Stomach (tissue), 8 donors: ENCODE measurements at regions not wholly inside any gene's neighbourhood (a gene's known extent, or its start where the extent isn't known, plus 50 kb on each side); places are given as distances from the start of the nearest gene placed in this dataset.

Source experiments
- DNase-seq, 2 donors: peaks; one replicate each; pipeline versions ENCODE4 v3.0.0 to v3.0.0-alpha.2; 2013 to 2019
- H3K27ac ChIP-seq, 5 donors: fragments of 200-600 bp in 4 of 5; sonication (generic) in 4 of 5; one replicate each; pipeline ENCODE4 v1.5.1; 2013 to 2019; ENCODE audit warnings: mild to moderate bottlenecking in 1 of 5, moderate library complexity in 1 of 5
- H3K27me3 ChIP-seq, 3 donors: fragments of 200-600 bp; sonication (generic); one replicate each; pipeline ENCODE4 v1.5.1; 2017 to 2019; ENCODE audit warnings: mixed run types in 1 of 3
- H3K36me3 ChIP-seq, 4 donors: fragments of 200-600 bp; sonication (generic); 1 replicate in 3 of 4; 2 replicates in 1 of 4; pipeline ENCODE4 v1.5.1; 2016 to 2019
- H3K4me1 ChIP-seq, 4 donors: fragments of 200-600 bp; sonication (generic); one replicate each; pipeline ENCODE4 v1.5.1; 2016 to 2019
- H3K4me3 ChIP-seq, 4 donors: fragments of 200-600 bp; sonication (generic) in 3 of 4; one replicate each; pipeline ENCODE4 v1.5.1; 2016 to 2019; ENCODE audit warnings: mild to moderate bottlenecking in 1 of 4
- H3K9me3 ChIP-seq, 4 donors: fragments of 200-600 bp; sonication (generic); one replicate each; pipeline ENCODE4 v1.5.1; 2016 to 2019
- EP300 ChIP-seq: sonication (generic); formaldehyde crosslinking; IDR thresholded peaks from one replicate; pipeline ENCODE4 v1.6.1; 2017; ENCODE audit warnings: antibody characterized with exemption
- POLR2A ChIP-seq, 4 donors: fragments of 450-650 bp; IDR thresholded peaks; one replicate each; pipeline ENCODE4 v1.6.1; 2016; ENCODE audit warnings: antibody characterized with exemption in 4 of 4, control low read depth in 2 of 4, mild to moderate bottlenecking in 1 of 4, moderate library complexity in 1 of 4
- POLR2AphosphoS5 ChIP-seq, 3 donors: sonication (generic); formaldehyde crosslinking; IDR thresholded peaks; one replicate each; pipeline ENCODE4 v1.6.1; 2016; ENCODE audit warnings: antibody characterized with exemption in 3 of 3
- WGBS, 5 donors: extraction: QIAGEN DNeasy Blood & Tissue Kit in 3 of 5; methylation state at CpG; one replicate each; pipeline versions ENCODE4 v1.1.5 to v1.1.7; 2013 to 2018; 5-methylcytosine and 5-hydroxymethylcytosine counted together
- intact Hi-C: fragments of 100-400 bp; cut with DNase I; formaldehyde crosslinking; loops from one replicate; pipeline ENCODE4 v1.15.1; 2023; ENCODE audit warnings: low total_unique reads
- TF ChIP-seq, protein P1 (sequence below), 7 experiments: fragments of 450-650 bp in 4 of 7; fragments of 200-600 bp in 3 of 7; sonication (generic) in 3 of 7; IDR thresholded peaks; one replicate each; pipeline ENCODE4 v1.5.1; 2016 to 2019; ENCODE audit warnings: antibody characterized with exemption in 7 of 7, control low read depth in 2 of 7, mild to moderate bottlenecking in 1 of 7
- donor health status: healthy with polysubstance abuse.
- donor health status: Bipolar disorder and iron deficiency.
- donor health status: healthy.

DNA sequence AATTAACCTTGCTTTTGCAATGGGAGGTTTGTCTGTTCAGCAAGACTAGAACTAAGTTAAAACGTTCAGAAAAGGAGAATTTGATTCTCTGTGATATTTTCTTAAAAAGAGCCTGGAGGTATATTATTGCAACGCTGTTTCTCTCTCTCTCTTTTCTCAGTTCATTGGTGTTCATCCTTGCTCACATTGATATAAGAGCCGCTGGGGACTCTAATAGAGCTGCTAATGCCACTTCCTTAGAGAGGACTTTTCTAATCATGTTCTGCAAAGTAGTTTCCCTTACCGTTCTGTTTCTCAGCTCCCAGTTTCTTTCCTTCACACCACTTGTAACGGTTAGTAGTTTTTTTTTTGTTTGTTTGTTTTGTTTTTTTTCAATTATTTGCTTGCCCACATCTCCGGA, 203.8 kb downstream of the RWDD3 start:
- WGBS, 5 donors: 38 to 51% (median 50%) methylated on average over 6 of the region's 6 CpGs
- Histone ChIP-seq H3K27me3 (no peaks in the 10 kb centered on the region), H3K4me1 (no peaks in the 10 kb centered on the region), H3K36me3 (no peaks in the 10 kb centered on the region), H3K27ac (no peak overlapping the region), H3K9me3 (no peaks in the 10 kb centered on the region), H3K4me3 (no peak overlapping the region)
- intact Hi-C loops: no loop called here
- TF ChIP-seq, protein P1, sequence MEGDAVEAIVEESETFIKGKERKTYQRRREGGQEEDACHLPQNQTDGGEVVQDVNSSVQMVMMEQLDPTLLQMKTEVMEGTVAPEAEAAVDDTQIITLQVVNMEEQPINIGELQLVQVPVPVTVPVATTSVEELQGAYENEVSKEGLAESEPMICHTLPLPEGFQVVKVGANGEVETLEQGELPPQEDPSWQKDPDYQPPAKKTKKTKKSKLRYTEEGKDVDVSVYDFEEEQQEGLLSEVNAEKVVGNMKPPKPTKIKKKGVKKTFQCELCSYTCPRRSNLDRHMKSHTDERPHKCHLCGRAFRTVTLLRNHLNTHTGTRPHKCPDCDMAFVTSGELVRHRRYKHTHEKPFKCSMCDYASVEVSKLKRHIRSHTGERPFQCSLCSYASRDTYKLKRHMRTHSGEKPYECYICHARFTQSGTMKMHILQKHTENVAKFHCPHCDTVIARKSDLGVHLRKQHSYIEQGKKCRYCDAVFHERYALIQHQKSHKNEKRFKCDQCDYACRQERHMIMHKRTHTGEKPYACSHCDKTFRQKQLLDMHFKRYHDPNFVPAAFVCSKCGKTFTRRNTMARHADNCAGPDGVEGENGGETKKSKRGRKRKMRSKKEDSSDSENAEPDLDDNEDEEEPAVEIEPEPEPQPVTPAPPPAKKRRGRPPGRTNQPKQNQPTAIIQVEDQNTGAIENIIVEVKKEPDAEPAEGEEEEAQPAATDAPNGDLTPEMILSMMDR (IDR thresholded peaks at IDR 0.05): no peak
- no peak for TF ChIP-seq EP300
- no peak for TF ChIP-seq POLR2A (IDR thresholded peaks at IDR 0.05)
- no peak for TF ChIP-seq POLR2AphosphoS5 (IDR thresholded peaks at IDR 0.05)
- no peak for DNase-seq

DNA sequence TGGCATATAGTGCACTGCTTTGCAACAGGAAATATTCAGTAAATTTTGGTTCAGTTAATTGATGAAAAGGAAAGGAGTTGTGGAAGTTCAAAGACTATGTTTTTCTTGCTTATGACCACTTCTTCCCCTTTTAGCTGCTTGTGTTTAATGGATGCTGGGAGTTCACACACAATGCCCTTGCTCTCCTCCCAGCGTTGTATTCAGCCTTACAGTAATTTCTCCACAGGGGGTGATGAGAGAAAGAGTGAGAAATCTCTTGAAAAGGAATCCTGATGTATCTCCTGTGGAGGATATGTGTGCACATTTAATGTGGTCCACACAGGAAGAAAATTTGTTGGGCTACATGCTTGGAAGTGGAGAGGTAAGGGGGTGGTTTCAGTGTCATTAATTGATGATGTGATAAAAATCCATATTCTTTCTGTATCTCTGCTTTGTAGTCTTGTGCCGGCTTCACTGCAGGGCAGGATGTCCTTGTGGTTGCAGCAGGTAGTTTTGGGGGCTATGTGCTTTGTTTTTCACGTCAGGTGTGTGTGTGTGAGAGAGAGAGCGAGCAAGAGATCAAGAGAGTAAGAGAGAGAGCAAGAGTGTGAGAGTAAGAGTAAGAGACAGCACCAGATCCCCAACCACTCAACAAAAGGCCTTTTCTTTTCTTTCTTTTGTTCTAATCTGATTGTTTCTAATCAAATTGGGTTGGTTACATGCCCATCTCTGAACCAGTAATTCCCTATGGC, 204.4 kb downstream of the RWDD3 start:
- WGBS, 5 donors: 50 to 64% (median 56%) methylated on average over 4 of the region's 4 CpGs
- H3K27me3 ChIP-seq: no peaks in the 10 kb centered on the region

DNA sequence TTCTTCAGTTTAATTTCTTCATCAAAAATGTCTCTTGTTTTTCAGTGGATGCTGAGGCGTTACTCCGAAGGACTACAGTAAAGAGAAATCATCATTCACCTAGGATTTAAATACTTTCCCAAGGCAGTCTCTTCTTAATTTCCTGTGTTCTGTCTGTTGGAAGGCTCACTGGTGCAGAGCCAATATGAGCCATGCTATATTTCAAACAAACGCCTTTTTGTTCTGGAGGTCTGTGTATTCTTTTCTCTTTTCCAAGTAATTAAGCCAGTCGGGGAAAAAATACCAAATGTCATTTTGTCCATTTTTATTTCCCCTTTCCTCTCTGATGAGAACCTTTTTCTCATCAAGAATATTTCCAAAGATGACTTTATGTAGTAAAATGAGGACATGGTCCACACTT, 206.5 kb downstream of the RWDD3 start:
- Histone ChIP-seq H3K4me3 (no peak overlapping the region), H3K9me3 (no peaks in the 10 kb centered on the region), H3K27me3 (no peaks in the 10 kb centered on the region), H3K27ac (no peak overlapping the region), H3K4me1 (no peaks in the 10 kb centered on the region), H3K36me3 (no peaks in the 10 kb centered on the region)
- TF ChIP-seq, protein P1 (IDR thresholded peaks at IDR 0.05): no peak
- TF ChIP-seq POLR2A (IDR thresholded peaks at IDR 0.05) (no peak), POLR2AphosphoS5 (IDR thresholded peaks at IDR 0.05) (no peak), EP300 (no peak)
- intact Hi-C loops: no loop called here
- 72 to 80% (median 76%) methylated on average over 4 of the region's 4 CpGs for WGBS, 5 donors
- peak in 1 of 2 donors; percentile 25 for DNase-seq

More for the DNA sequence above, 204.4 kb downstream of the RWDD3 start:
- Histone ChIP-seq H3K27ac (no peak overlapping the region), H3K36me3 (no peaks in the 10 kb centered on the region), H3K4me3 (no peak overlapping the region), H3K9me3 (no peaks in the 10 kb centered on the region), H3K4me1 (no peaks in the 10 kb centered on the region)
- no peak for DNase-seq
- intact Hi-C loops: no loop called here
- TF ChIP-seq POLR2A (IDR thresholded peaks at IDR 0.05): no peak
- no peak for TF ChIP-seq EP300
- TF ChIP-seq POLR2AphosphoS5 (IDR thresholded peaks at IDR 0.05): no peak
- TF ChIP-seq, protein P1 (IDR thresholded peaks at IDR 0.05): no peak

DNA sequence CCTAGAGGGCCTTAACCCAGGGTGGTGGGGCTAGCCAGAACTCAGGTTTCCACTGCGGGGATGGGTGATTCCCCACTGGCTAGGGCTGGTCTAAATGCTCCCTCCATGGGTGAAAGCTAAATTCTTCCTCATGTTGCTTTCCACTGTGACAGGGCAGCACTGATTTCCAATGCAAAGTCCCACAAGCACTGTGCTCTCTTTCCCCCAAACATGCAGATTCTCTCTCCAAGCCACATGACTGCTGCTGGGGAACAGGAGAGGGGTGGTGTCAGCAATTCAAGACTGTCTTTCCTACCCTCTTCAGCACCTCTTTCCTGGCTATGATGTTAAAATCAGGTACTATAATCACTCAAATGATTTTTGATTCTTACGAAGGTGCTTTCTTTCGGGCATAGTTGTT, 215.5 kb downstream of the RWDD3 start:
- H3K4me1 ChIP-seq: no peaks in the 10 kb centered on the region
- H3K9me3 ChIP-seq: peaks cover 0 to 5% (median under 1%) of the 10 kb centered on the region in 4 donors
- intact Hi-C loops: no loop called here
- TF ChIP-seq POLR2A (IDR thresholded peaks at IDR 0.05): no peak
- no peaks in the 10 kb centered on the region for H3K27me3 ChIP-seq
- no peak overlapping the region for H3K4me3 ChIP-seq
- no peak overlapping the region for H3K27ac ChIP-seq
- WGBS, 5 donors: 90 to 98% (median 95%) methylated on average over 3 of the region's 3 CpGs
- H3K36me3 ChIP-seq: no peaks in the 10 kb centered on the region
- DNase-seq: no peak

DNA sequence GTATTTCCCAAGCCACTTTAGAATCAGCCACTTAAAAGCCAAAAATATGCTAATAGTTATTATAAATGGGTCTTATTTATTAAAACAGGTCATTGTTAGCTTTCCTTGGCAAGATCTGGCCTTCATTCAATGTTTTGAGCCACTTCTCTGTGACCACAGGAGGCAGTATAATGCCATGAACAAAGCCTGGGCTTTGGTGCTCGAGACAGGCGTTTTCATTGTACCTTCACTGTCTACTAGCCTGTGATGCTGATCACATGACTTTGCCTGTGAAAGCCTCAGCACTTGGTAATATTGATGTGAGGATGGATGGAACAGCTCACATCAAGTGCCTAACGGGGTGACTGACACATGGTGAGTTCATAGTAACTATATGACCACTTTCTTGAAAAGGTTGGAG, 217.0 kb downstream of the RWDD3 start:
- DNase-seq: no peak
- TF ChIP-seq EP300 (no peak), POLR2AphosphoS5 (IDR thresholded peaks at IDR 0.05) (no peak), POLR2A (IDR thresholded peaks at IDR 0.05) (no peak)
- TF ChIP-seq, protein P1 (IDR thresholded peaks at IDR 0.05): no peak
- H3K4me3 ChIP-seq: no peak overlapping the region
- H3K9me3 ChIP-seq: peaks cover 0 to 13% (median 2%) of the 10 kb centered on the region in 4 donors
- WGBS, 5 donors: 66 to 78% (median 70%) methylated on average over 3 of the region's 3 CpGs
- no peak overlapping the region for H3K27ac ChIP-seq
- intact Hi-C loops: no loop called here
- H3K4me1 ChIP-seq: no peaks in the 10 kb centered on the region
- no peaks in the 10 kb centered on the region for H3K36me3 ChIP-seq
- H3K27me3 ChIP-seq: no peaks in the 10 kb centered on the region
